AG04450 (cell line): ENCODE measurements at regions not wholly inside any gene's neighbourhood (a gene's known extent, or its start where the extent isn't known, plus 50 kb on each side); places are given as distances from the start of the nearest gene placed in this dataset.

ENCODE experiments used
- CTCF ChIA-PET: fragments of 300-600, 350-600 bp; formaldehyde crosslinking; extraction: SDS; loops from one replicate; lab custom pipeline; 2022; ENCODE audit warnings: antibody characterized with exemption, inconsistent platforms; lab: Charles Lee
- POLR2A ChIA-PET: fragments of 350-600 bp; formaldehyde crosslinking; extraction: SDS; loops from one replicate; lab custom pipeline; 2021; ENCODE audit warnings: antibody characterized with exemption, inconsistent platforms; lab: Yijun Ruan, JAX
- DNase-seq: peaks from one replicate; pipeline ENCODE4 v3.0.0-alpha.2; 2011; ENCODE audit warnings: low read depth, low spot score
- H3K27ac ChIP-seq: one replicate; pipeline ENCODE4 v1.5.1; 2012; ENCODE audit warnings: low read depth, low read length, control low read depth
- H3K27me3 ChIP-seq: one replicate; pipeline ENCODE4 v1.6.0; 2012; ENCODE audit warnings: low read length; ENCODE audit not compliant: control insufficient read depth, insufficient read depth
- H3K4me3 ChIP-seq: 2 replicates; pipeline ENCODE4 v1.5.1; 2011; ENCODE audit warnings: mild to moderate bottlenecking, low read depth, low read length, control low read depth
- H3K9me3 ChIP-seq: 2 replicates; pipeline ENCODE4 v1.5.1; 2012; ENCODE audit warnings: low read length; ENCODE audit not compliant: control insufficient read depth, insufficient read depth
- CTCF ChIP-seq: IDR thresholded peaks from 2 replicates; pipeline ENCODE4 v1.5.1; 2011; ENCODE audit warnings: low read depth, low read length, control low read depth, inconsistent platforms

GRCh38 chr14:25953532-25954139 is 644.2 kb downstream of the NOVA1 start:
- Histone ChIP-seq H3K27me3 (no peaks in the 10 kb centered on the region), H3K27ac (no peak overlapping the region), H3K9me3 (peaks cover 6% of the 10 kb centered on the region; the same call in 1 of the 2 replicates), H3K4me3 (no peak overlapping the region)
- CTCF ChIA-PET: no interaction called here
- no peak for DNase-seq
- POLR2A ChIA-PET: no interaction called here
- TF ChIP-seq CTCF: no peak

- no peak for DNase-seq
- Histone ChIP-seq H3K4me3 (no peak overlapping the region), H3K27ac (no peak overlapping the region), H3K9me3 (peaks cover 10% of the 10 kb centered on the region), H3K27me3 (no peaks in the 10 kb centered on the region)
- CTCF ChIA-PET: no interaction called here
- no peak for TF ChIP-seq CTCF
- POLR2A ChIA-PET: no interaction called here
Observed at GRCh38 chr14:25945746-25946145, 652.1 kb downstream of the NOVA1 start.

- peaks cover 10% of the 10 kb centered on the region for H3K9me3 ChIP-seq
- CTCF ChIA-PET: no interaction called here
- no peak overlapping the region for H3K27ac ChIP-seq
- POLR2A ChIA-PET: no interaction called here
- H3K27me3 ChIP-seq: no peaks in the 10 kb centered on the region
- DNase-seq: no peak
- no peak for TF ChIP-seq CTCF
- no peak overlapping the region for H3K4me3 ChIP-seq
Observed at GRCh38 chr14:25944020-25944419, 653.8 kb downstream of the NOVA1 start.

GRCh38 chr14:25943329-25943728 is 654.5 kb downstream of the NOVA1 start:
- Histone ChIP-seq H3K27ac (no peak overlapping the region), H3K9me3 (peaks cover 10% of the 10 kb centered on the region), H3K27me3 (no peaks in the 10 kb centered on the region), H3K4me3 (no peak overlapping the region)
- ChIA-PET CTCF (no interaction called here), POLR2A (no interaction called here)
- DNase-seq: no peak
- TF ChIP-seq CTCF: no peak

GRCh38 chr14:25942090-25942489 is 655.7 kb downstream of the NOVA1 start:
- Histone ChIP-seq H3K9me3 (peaks cover 10% of the 10 kb centered on the region), H3K27me3 (no peaks in the 10 kb centered on the region), H3K27ac (no peak overlapping the region), H3K4me3 (no peak overlapping the region)
- ChIA-PET CTCF (no interaction called here), POLR2A (no interaction called here)
- TF ChIP-seq CTCF: no peak
- DNase-seq: no peak
